GM12875 (cell line): ENCODE measurements at regions not wholly inside any gene's neighbourhood (a gene's known extent, or its start where the extent isn't known, plus 50 kb on each side); places are given as distances from the start of the nearest gene placed in this dataset.

Experiments used
- H3K4me3 ChIP-seq: one replicate; pipeline ENCODE4 v1.5.1; 2011; ENCODE audit warnings: low read depth, low read length, control low read depth
- CTCF ChIP-seq: IDR thresholded peaks from 2 replicates; pipeline ENCODE4 v1.5.1; 2011; ENCODE audit warnings: low read depth, mild to moderate bottlenecking, control low read depth, inconsistent platforms, low read length, moderate library complexity, borderline replicate concordance; ENCODE audit not compliant: insufficient read depth

DNA sequence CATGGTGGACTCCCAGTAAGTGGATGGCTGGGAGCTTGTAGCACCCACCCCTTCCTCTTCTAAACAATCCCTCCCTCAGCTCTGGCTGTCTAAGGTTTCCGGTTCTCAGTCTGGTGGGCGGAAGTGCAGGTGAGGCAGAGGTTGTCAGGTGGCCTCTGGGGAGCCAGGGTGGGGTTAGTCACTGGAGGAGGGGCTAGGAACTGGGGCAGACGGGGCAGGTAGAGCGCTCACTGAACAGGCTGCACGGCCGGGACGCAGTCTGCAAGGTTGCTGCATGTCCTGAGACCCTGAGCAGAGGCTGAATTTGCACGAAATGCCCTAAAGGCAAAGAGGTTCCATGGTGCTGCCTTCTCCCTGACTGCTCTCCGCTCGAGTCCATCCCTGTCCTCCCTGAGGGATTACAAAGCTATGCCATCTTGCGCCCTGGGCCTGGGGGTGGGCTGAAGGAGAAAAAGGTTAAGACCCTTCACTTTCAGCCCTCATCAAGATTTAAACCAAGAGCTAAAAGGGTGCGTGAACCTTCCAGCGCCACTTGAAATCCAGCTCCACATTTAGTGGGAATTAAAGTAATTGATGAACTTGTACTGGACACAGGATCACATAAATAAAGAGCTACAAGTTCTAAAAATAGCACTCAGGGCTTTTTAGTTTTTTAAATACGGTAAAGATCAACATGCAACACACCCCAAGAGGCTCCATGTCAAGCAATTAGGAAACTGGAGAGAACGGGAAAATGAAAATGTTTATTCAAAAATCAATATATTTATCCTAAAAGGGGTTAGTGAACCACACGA, 62.3 kb upstream of the CTBP2 start:
- H3K4me3 ChIP-seq, result no peak overlapping the region
- TF ChIP-seq CTCF, result no peak

- TF ChIP-seq CTCF, result no peak
- no peak overlapping the region for H3K4me3 ChIP-seq
Observed at GRCh38 chr10:125221716-125222115, 61.4 kb upstream of the CTBP2 start.

- TF ChIP-seq CTCF, result no peak
- H3K4me3 ChIP-seq, result no peak overlapping the region
Observed at GRCh38 chr10:125219776-125220175, 59.4 kb upstream of the CTBP2 start.

DNA sequence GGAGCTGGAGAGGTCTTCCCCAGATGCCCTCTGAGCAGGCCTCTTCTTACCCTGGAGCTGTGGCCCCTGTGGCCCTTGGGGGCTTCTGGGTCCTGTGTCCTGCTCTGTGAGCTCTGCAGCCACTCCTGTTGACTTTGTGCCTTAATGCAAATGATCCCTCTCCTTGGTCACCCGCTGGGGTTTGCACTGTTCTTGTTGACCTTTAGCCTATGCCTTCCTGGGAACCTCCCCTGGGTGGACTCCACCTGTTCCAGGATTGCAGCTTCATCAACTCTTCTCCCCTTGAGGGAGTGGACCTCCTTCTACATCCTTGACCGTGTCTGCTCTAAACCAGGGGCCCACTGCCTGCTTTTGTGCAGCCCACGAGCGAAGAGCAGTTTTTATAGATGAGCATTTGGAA, 58.6 kb upstream of the CTBP2 start:
- no peak overlapping the region for H3K4me3 ChIP-seq
- TF ChIP-seq CTCF, result no peak

GRCh38 chr10:125217990-125218675, 57.8 kb upstream of the CTBP2 start:
- no peak overlapping the region for H3K4me3 ChIP-seq
- 0 out of 2 replicates have a peak, but pooled peaks have one; percentile 2 for TF ChIP-seq CTCF

GRCh38 chr10:125216861-125217260, 56.5 kb upstream of the CTBP2 start:
- TF ChIP-seq CTCF, result no peak
- H3K4me3 ChIP-seq, result no peak overlapping the region

DNA sequence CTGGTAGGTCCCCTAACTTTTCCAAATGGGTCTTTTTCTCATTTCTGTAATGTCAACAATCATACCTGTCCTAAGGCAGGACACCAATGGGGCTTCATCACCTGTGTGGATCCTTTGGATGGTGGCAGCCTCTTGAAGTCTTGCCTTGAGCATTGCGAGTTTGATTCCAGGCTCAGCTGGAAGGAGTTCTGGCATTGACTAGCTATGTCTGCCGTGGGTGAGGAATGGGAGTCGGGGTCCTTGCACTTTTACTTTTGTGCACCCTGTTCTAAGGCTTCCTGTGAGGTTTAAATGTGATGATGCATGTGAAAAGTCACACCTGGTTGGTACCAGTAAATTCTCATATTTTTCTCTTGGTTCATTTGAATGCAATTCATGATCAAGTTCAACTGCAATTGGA, 55.9 kb upstream of the CTBP2 start:
- no peak overlapping the region for H3K4me3 ChIP-seq
- TF ChIP-seq CTCF, result no peak
